Upper lobe of left lung (tissue), 6 donors: ENCODE measurements at regions not wholly inside any gene's neighbourhood (a gene's known extent, or its start where the extent isn't known, plus 50 kb on each side); places are given as distances from the start of the nearest gene placed in this dataset.

Source experiments
- ATAC-seq, 2 donors: fragments of 200-7000 bp; cut with Tn5 transposase; one replicate each; pipeline ENCODE4 v1.9.1; 2022; ENCODE audit warnings: mild to moderate bottlenecking in 2 of 2, moderate library complexity in 2 of 2; ENCODE audit not compliant: low FRiP score in 2 of 2
- DNase-seq, 2 donors: peaks; one replicate each; pipeline ENCODE4 v3.0.0-alpha.2; 2019 to 2020
- H3K27ac ChIP-seq, 4 donors: fragments of 200-600 bp; sonication (generic); one replicate each; pipeline ENCODE4 v1.5.1; 2016 to 2019
- H3K27me3 ChIP-seq, 4 donors: fragments of 200-600 bp; sonication (generic); one replicate each; pipeline ENCODE4 v1.5.1; 2017 to 2019
- H3K36me3 ChIP-seq, 4 donors: fragments of 200-600 bp; sonication (generic); one replicate each; pipeline ENCODE4 v1.5.1; 2016 to 2019
- H3K4me1 ChIP-seq, 4 donors: fragments of 200-600 bp; sonication (generic); one replicate each; pipeline ENCODE4 v1.5.1; 2018 to 2019
- H3K4me3 ChIP-seq, 4 donors: fragments of 200-600 bp; sonication (generic); one replicate each; pipeline ENCODE4 v1.5.1; 2017 to 2019; ENCODE audit warnings: mild to moderate bottlenecking in 2 of 4, moderate library complexity in 1 of 4
- H3K9me3 ChIP-seq, 4 donors: fragments of 200-600 bp; sonication (generic); one replicate each; pipeline ENCODE4 v1.5.1; 2018 to 2019
- CTCF ChIP-seq, 6 experiments: fragments of 450-650 bp in 4 of 6; fragments of 200-600 bp in 2 of 6; sonication (generic) in 2 of 6; IDR thresholded peaks; one replicate each; pipeline ENCODE4 v1.5.1; 2016 to 2019; ENCODE audit warnings: antibody characterized with exemption in 6 of 6
- EP300 ChIP-seq, 4 donors: sonication (generic); formaldehyde crosslinking; IDR thresholded peaks; one replicate each; pipeline ENCODE4 v1.5.1; 2017; ENCODE audit warnings: antibody characterized with exemption in 4 of 4, control low read depth in 2 of 4
- POLR2A ChIP-seq, 4 donors: fragments of 450-650 bp; IDR thresholded peaks; one replicate each; pipeline ENCODE4 v1.5.1; 2016 to 2017; ENCODE audit warnings: antibody characterized with exemption in 4 of 4, mild to moderate bottlenecking in 2 of 4
- POLR2AphosphoS5 ChIP-seq, 2 donors: sonication (generic); formaldehyde crosslinking; IDR thresholded peaks; one replicate each; pipeline ENCODE4 v1.5.1; 2017; ENCODE audit warnings: antibody characterized with exemption in 2 of 2
- WGBS, 2 donors: methylation state at CpG; one replicate each; pipeline ENCODE4 v1.1.5; 2017 to 2018; 5-methylcytosine and 5-hydroxymethylcytosine counted together
- donor health status: DM: no; HTN: no; CAD: no; lungs with moderate emphysema.
- donor health status: DM: no; HTN: yes; CAD: no; lungs with severe emphysema.

GRCh38 chr17:74042744-74043486, 160.6 kb upstream of the RPL38 start:
- peaks cover 0 to 6% (median 2%) of the 10 kb centered on the region in 4 donors for H3K4me1 ChIP-seq
- no peak for TF ChIP-seq POLR2AphosphoS5 (IDR thresholded peaks at IDR 0.05)
- TF ChIP-seq EP300 (IDR thresholded peaks at IDR 0.05), result no peak
- no peak for TF ChIP-seq POLR2A (IDR thresholded peaks at IDR 0.05)
- no peak for TF ChIP-seq CTCF (IDR thresholded peaks at IDR 0.05)
- WGBS, 2 donors, result 80 to 83% methylated on average over 7 to 8 of the region's 8 CpGs
- no peak overlapping the region for H3K4me3 ChIP-seq
- peak; percentile 17 to 70 for ATAC-seq
- H3K36me3 ChIP-seq, result no peaks in the 10 kb centered on the region
- no peaks in the 10 kb centered on the region for H3K27me3 ChIP-seq
- H3K27ac ChIP-seq, result peak overlapping the region in 1 of 4 donors; percentile 23
- no peaks in the 10 kb centered on the region for H3K9me3 ChIP-seq
- DNase-seq, result no peak

GRCh38 chr17:74043976-74044375, 159.5 kb upstream of the RPL38 start:
- no peaks in the 10 kb centered on the region for H3K9me3 ChIP-seq
- peak in 1 of 2 donors; percentile 66 for DNase-seq

GRCh38 chr17:74045608-74046280, 157.7 kb upstream of the RPL38 start:
- Histone ChIP-seq H3K36me3 (no peaks in the 10 kb centered on the region), H3K9me3 (no peaks in the 10 kb centered on the region), H3K27me3 (no peaks in the 10 kb centered on the region), H3K4me3 (no peak overlapping the region), H3K27ac (no peak overlapping the region), H3K4me1 (peaks cover 0 to 6% (median 2%) of the 10 kb centered on the region in 4 donors)
- DNase-seq, result no peak
- no peak for TF ChIP-seq POLR2AphosphoS5 (IDR thresholded peaks at IDR 0.05)
- TF ChIP-seq CTCF (IDR thresholded peaks at IDR 0.05), result no peak
- TF ChIP-seq EP300 (IDR thresholded peaks at IDR 0.05), result no peak
- TF ChIP-seq POLR2A (IDR thresholded peaks at IDR 0.05), result no peak
- WGBS, 2 donors, result 48 to 49% methylated on average over 11 to 16 of the region's 16 CpGs
- no peak for ATAC-seq

More at GRCh38 chr17:74043976-74044375, 159.5 kb upstream of the RPL38 start:
- Histone ChIP-seq H3K4me1 (peaks cover 0 to 6% (median 2%) of the 10 kb centered on the region in 4 donors), H3K36me3 (no peaks in the 10 kb centered on the region), H3K4me3 (no peak overlapping the region), H3K27ac (peak overlapping the region in 1 of 4 donors; percentile 16), H3K27me3 (no peaks in the 10 kb centered on the region)
- WGBS, 2 donors, result 40 to 64% methylated on average over 3 to 4 of the region's 4 CpGs
- no peak for ATAC-seq
- TF ChIP-seq POLR2AphosphoS5 (IDR thresholded peaks at IDR 0.05) (no peak), POLR2A (IDR thresholded peaks at IDR 0.05) (no peak), EP300 (IDR thresholded peaks at IDR 0.05) (no peak), CTCF (IDR thresholded peaks at IDR 0.05) (no peak)

- Histone ChIP-seq H3K36me3 (no peaks in the 10 kb centered on the region), H3K9me3 (no peaks in the 10 kb centered on the region), H3K4me3 (no peak overlapping the region), H3K4me1 (no peaks in the 10 kb centered on the region), H3K27ac (no peak overlapping the region), H3K27me3 (no peaks in the 10 kb centered on the region)
- DNase-seq (no peak), ATAC-seq (no peak)
- no peak for TF ChIP-seq POLR2AphosphoS5 (IDR thresholded peaks at IDR 0.05)
- TF ChIP-seq POLR2A (IDR thresholded peaks at IDR 0.05), result no peak
- TF ChIP-seq CTCF (IDR thresholded peaks at IDR 0.05), result no peak
- no peak for TF ChIP-seq EP300 (IDR thresholded peaks at IDR 0.05)
- WGBS, 2 donors, result 84 to 85% methylated on average over 12 to 15 of the region's 15 CpGs
Observed at GRCh38 chr17:74049167-74049966, 154.1 kb upstream of the RPL38 start.
